SU-DHL-6 (cell line): ENCODE measurements at regions not wholly inside any gene's neighbourhood (a gene's known extent, or its start where the extent isn't known, plus 50 kb on each side); places are given as distances from the start of the nearest gene placed in this dataset.

Experiments
- H2AFZ ChIP-seq: fragments of 200-600 bp; sonication (generic); 2 replicates; pipeline ENCODE4 v1.6.1; 2014; ENCODE audit warnings: low read depth, mild to moderate bottlenecking, moderate library complexity, mixed read lengths, antibody characterized with exemption, low read length; ENCODE audit not compliant: severe bottlenecking
- H3F3A ChIP-seq: fragments of 200-600 bp; shearing (Covaris generic); 2 replicates; pipeline ENCODE4 v1.6.0; 2016; ENCODE audit warnings: antibody characterized with exemption, mild to moderate bottlenecking; ENCODE audit not compliant: insufficient read depth
- H3K27ac ChIP-seq: fragments of 200-600 bp; sonication (generic); 2 replicates; pipeline ENCODE4 v1.5.1; 2016; ENCODE audit warnings: low read depth, mild to moderate bottlenecking, low read length, moderate library complexity, mixed read lengths
- H3K27me3 ChIP-seq: fragments of 200-600 bp; sonication (generic), shearing (Covaris generic); 2 replicates; pipeline ENCODE4 v1.6.0; 2014; ENCODE audit warnings: mild to moderate bottlenecking, low read length
- H3K36me3 ChIP-seq: fragments of 200-600 bp; sonication (generic); 2 replicates; pipeline ENCODE4 v1.6.1; 2014; ENCODE audit warnings: mild to moderate bottlenecking, low read length, mixed read lengths
- H3K4me2 ChIP-seq: fragments of 300-600, 200-600 bp; shearing (Covaris generic), sonication (generic); 2 replicates; pipeline ENCODE4 v1.6.0; 2014; ENCODE audit warnings: low read length, low read depth, mild to moderate bottlenecking; ENCODE audit not compliant: poor library complexity, severe bottlenecking
- H3K4me3 ChIP-seq: fragments of 200-600 bp; sonication (generic); 2 replicates; pipeline ENCODE4 v1.5.1; 2014; ENCODE audit warnings: antibody characterized with exemption, low read length, mild to moderate bottlenecking, mixed read lengths; ENCODE audit not compliant: insufficient read depth, poor library complexity, severe bottlenecking
- H3K79me2 ChIP-seq: fragments of 200-600 bp; sonication (generic); 2 replicates; pipeline ENCODE4 v1.6.1; 2014; ENCODE audit warnings: mild to moderate bottlenecking, low read length, moderate library complexity; ENCODE audit not compliant: insufficient read depth
- H3K9ac ChIP-seq: fragments of 200-600 bp; sonication (generic); 2 replicates; pipeline ENCODE4 v1.7.0; 2014; ENCODE audit warnings: mild to moderate bottlenecking, low read length
- H3K9me2 ChIP-seq: fragments of 200-600 bp; sonication (generic); replicated peaks from 2 replicates; pipeline ENCODE4 v1.6.1; 2014; ENCODE audit warnings: low read length; ENCODE audit not compliant: insufficient read depth
- H3K9me3 ChIP-seq: fragments of 200-600 bp; sonication (generic); 2 replicates; pipeline ENCODE4 v1.6.1; 2014; ENCODE audit warnings: low read length, mixed read lengths; ENCODE audit not compliant: insufficient read depth
- H4K20me1 ChIP-seq: fragments of 200-600 bp; sonication (generic); 2 replicates; pipeline ENCODE4 v1.6.1; 2014; ENCODE audit warnings: low read depth, mild to moderate bottlenecking, antibody characterized with exemption, low read length, moderate library complexity, mixed read lengths
- EZH2phosphoT487 ChIP-seq: fragments of 200-600 bp; sonication (generic), shearing (Covaris generic); conservative IDR thresholded peaks from 2 replicates; pipeline ENCODE4 v1.6.1; 2018; ENCODE audit warnings: mild to moderate bottlenecking, antibody characterized with exemption, low read length, moderate library complexity, mixed read lengths
- TF ChIP-seq, protein P1 (sequence below): fragments of 200-600 bp; sonication (generic); IDR thresholded peaks from one replicate; pipeline ENCODE4 v1.5.1; 2017; ENCODE audit warnings: antibody characterized with exemption, mild to moderate bottlenecking, low read length, moderate library complexity; ENCODE audit not compliant: insufficient read depth, poor library complexity, severe bottlenecking

DNA sequence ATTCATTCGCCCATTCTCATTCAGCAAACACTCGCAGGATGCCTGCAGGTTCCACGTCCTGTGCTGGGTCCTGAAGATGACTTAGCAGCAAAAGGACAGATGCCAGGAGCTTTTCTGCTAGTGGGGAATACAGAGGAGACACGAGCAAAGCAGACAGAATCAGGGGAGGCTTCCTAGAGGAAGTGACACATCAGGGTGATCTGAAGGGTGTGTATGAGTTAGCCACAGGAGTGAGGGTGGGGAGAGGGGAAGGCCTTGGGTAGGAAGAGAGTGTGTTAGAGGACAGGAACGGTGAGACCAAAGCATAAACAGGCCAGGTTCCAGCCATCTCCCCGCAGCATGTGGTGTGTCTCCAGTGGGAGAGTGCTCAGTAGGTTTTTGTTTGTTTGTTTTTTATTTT lies 73.4 kb upstream of the GTSF1L start:
- no peak for TF ChIP-seq EZH2phosphoT487
- TF ChIP-seq, protein P1, sequence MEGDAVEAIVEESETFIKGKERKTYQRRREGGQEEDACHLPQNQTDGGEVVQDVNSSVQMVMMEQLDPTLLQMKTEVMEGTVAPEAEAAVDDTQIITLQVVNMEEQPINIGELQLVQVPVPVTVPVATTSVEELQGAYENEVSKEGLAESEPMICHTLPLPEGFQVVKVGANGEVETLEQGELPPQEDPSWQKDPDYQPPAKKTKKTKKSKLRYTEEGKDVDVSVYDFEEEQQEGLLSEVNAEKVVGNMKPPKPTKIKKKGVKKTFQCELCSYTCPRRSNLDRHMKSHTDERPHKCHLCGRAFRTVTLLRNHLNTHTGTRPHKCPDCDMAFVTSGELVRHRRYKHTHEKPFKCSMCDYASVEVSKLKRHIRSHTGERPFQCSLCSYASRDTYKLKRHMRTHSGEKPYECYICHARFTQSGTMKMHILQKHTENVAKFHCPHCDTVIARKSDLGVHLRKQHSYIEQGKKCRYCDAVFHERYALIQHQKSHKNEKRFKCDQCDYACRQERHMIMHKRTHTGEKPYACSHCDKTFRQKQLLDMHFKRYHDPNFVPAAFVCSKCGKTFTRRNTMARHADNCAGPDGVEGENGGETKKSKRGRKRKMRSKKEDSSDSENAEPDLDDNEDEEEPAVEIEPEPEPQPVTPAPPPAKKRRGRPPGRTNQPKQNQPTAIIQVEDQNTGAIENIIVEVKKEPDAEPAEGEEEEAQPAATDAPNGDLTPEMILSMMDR: no peak
- Histone ChIP-seq H3K27me3 (no peaks in the 10 kb centered on the region), H3K27ac (no peak overlapping the region), H3K9me3 (0 out of 2 replicates have a peak, but pooled peaks cover 3% of the 10 kb centered on the region), H2AFZ (no peak overlapping the region), H3K9ac (no peak overlapping the region), H4K20me1 (no peaks in the 10 kb centered on the region), H3K4me2 (no peak overlapping the region), H3K79me2 (no peaks in the 10 kb centered on the region), H3K4me3 (no peak overlapping the region), H3F3A (no peaks in the 10 kb centered on the region), H3K9me2 (no peaks in the 10 kb centered on the region), H3K36me3 (no peaks in the 10 kb centered on the region)

DNA sequence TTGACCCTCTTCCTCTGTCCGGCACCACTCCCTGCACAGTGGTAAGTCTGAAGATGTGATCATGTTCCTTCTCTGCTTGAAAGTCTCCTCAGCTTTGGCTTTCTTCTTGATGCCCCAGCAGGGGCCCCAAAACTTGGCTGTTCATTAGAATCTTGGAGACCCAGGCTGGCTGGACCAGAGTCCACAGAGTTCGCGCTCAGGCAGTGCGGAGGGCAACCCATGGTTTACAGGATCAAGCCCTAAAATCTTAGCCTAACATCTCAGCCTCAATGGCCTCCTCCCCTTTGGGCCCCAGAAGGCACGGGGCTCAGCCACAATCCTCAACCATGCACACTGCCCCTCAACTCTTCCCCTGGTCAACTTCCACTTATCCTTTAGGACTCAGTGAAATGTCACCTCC lies 72.9 kb upstream of the GTSF1L start:
- Histone ChIP-seq H2AFZ (no peak overlapping the region), H3K79me2 (no peaks in the 10 kb centered on the region), H4K20me1 (no peaks in the 10 kb centered on the region), H3K9me3 (0 out of 2 replicates have a peak, but pooled peaks cover 3% of the 10 kb centered on the region), H3F3A (no peaks in the 10 kb centered on the region), H3K4me2 (no peak overlapping the region), H3K9ac (no peak overlapping the region), H3K4me3 (no peak overlapping the region), H3K27me3 (no peaks in the 10 kb centered on the region), H3K9me2 (no peaks in the 10 kb centered on the region), H3K36me3 (no peaks in the 10 kb centered on the region), H3K27ac (no peak overlapping the region)
- no peak for TF ChIP-seq EZH2phosphoT487
- TF ChIP-seq, protein P1: no peak

DNA sequence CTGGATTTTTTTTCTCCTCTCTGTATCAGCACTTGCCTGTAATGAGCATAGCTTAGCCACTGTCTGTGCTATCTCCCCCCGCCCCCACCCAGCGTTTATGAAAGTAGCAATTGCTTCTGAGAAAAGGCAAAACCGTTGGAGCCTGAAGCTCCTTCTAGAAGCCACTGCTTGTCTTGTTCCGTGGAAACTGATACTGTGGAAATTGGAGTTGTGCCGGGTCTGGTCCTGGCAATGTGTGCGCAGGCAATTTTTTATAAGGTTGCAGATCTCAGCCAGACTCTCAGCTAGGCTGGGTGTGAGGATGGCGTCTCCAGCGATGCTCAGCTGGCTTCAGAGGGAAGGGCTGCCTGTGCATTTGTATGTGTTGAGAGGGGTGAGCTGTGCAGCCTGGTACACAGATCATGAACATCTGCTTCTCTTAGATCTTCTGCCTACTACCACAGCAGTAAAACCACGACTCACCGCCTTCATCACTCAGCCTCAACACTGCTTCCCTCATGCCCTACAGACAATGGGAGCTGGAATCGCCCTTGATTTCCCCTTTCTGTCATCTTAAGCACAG lies 72.4 kb upstream of the GTSF1L start:
- H3K4me2 ChIP-seq: no peak overlapping the region
- no peak overlapping the region for H2AFZ ChIP-seq
- no peaks in the 10 kb centered on the region for H3K36me3 ChIP-seq
- H3F3A ChIP-seq: no peaks in the 10 kb centered on the region
- no peak overlapping the region for H3K9ac ChIP-seq
- H3K4me3 ChIP-seq: no peak overlapping the region
- no peak overlapping the region for H3K27ac ChIP-seq
- no peaks in the 10 kb centered on the region for H3K9me2 ChIP-seq
- no peaks in the 10 kb centered on the region for H3K9me3 ChIP-seq
- H3K79me2 ChIP-seq: no peaks in the 10 kb centered on the region
- no peaks in the 10 kb centered on the region for H4K20me1 ChIP-seq
- TF ChIP-seq, protein P1: no peak
- no peak for TF ChIP-seq EZH2phosphoT487
- H3K27me3 ChIP-seq: no peaks in the 10 kb centered on the region
